Brain microvascular endothelial cell (primary cell): ENCODE measurements at regions not wholly inside any gene's neighbourhood (a gene's known extent, or its start where the extent isn't known, plus 50 kb on each side); places are given as distances from the start of the nearest gene placed in this dataset.

Experiments used
- DNase-seq: peaks from one replicate; pipeline ENCODE4 v3.0.0-alpha.2; 2020
- H3K27ac ChIP-seq: fragments of 250-450 bp; sonication (Bioruptor Pico); 2 replicates; pipeline ENCODE4 v1.5.1; 2020; ENCODE audit warnings: mild to moderate bottlenecking, moderate library complexity
- H3K27me3 ChIP-seq: fragments of 250-450 bp; sonication (Bioruptor Pico); replicated peaks from 2 replicates; pipeline ENCODE4 v1.5.1; 2020; ENCODE audit warnings: mild to moderate bottlenecking
- H3K36me3 ChIP-seq: fragments of 250-450 bp; sonication (Bioruptor Pico); replicated peaks from 2 replicates; pipeline ENCODE4 v1.5.1; 2020; ENCODE audit warnings: mild to moderate bottlenecking
- H3K4me3 ChIP-seq: 2 replicates; pipeline ENCODE4 v1.5.1; 2011; ENCODE audit warnings: low read depth, mild to moderate bottlenecking, control low read depth, low read length, moderate library complexity
- in situ Hi-C: cut with HindIII; loops from 2 replicates; pipeline ENCODE4 v1.10.0; 2017; ENCODE audit warnings: low sequenced_read_pairs, low pct_ligation_motif_present
- TF ChIP-seq, protein P1 (sequence below): IDR thresholded peaks from 2 replicates; pipeline ENCODE4 v1.5.1; 2011; ENCODE audit warnings: low read depth, mild to moderate bottlenecking, moderate library complexity, low read length, control low read depth, inconsistent platforms; ENCODE audit errors: missing control alignments

DNA sequence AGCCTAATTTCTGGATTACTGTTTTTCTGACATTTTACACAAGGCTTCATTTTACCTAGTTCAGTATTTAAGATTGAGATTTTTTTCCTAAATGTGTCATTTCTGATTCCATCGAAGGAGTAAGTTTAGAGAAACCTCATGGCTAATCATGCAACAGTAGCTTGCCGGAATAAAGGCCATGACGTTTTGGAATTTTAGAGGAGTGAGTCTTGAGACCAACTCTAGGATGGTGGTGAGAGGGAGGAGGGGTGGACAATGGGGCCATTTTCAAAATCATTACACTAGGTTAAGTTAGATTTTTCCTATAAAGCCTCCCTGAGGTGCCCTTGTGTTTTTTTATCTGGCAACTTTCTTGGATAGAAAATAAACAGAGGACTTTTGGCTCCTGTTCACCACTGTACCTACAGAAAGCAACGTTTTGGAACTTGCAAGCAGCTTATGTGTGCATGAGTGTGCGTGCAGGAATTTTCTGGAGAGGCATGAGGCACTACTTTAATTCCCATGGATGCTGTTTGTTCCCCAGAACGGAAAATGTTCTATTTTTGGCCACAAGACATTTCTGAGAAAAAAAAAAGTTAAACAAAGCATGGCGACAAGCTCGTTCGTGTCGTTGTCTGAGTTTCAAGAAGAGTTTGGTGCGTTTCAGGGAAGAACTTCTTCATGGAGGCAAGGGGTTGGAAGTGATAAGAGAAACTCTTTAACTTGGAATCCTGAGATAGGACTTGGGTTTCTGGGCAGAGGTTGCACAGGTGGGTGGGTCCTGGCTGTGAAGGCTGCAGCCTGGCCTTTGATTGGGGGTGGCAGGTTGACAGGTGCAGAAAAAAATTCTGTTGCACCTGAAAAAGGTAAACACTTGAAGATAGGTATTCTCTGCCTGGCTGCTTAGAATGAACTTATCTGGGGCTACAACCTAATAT, 178.1 kb downstream of the PTEN start:
- Histone ChIP-seq H3K36me3 (no peaks in the 10 kb centered on the region), H3K27ac (peak overlapping the region; percentile 0), H3K4me3 (no peak overlapping the region), H3K27me3 (no peaks in the 10 kb centered on the region)
- DNase-seq: no peak
- in situ Hi-C loops: no loop called here
- TF ChIP-seq, protein P1, sequence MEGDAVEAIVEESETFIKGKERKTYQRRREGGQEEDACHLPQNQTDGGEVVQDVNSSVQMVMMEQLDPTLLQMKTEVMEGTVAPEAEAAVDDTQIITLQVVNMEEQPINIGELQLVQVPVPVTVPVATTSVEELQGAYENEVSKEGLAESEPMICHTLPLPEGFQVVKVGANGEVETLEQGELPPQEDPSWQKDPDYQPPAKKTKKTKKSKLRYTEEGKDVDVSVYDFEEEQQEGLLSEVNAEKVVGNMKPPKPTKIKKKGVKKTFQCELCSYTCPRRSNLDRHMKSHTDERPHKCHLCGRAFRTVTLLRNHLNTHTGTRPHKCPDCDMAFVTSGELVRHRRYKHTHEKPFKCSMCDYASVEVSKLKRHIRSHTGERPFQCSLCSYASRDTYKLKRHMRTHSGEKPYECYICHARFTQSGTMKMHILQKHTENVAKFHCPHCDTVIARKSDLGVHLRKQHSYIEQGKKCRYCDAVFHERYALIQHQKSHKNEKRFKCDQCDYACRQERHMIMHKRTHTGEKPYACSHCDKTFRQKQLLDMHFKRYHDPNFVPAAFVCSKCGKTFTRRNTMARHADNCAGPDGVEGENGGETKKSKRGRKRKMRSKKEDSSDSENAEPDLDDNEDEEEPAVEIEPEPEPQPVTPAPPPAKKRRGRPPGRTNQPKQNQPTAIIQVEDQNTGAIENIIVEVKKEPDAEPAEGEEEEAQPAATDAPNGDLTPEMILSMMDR: no peak

DNA sequence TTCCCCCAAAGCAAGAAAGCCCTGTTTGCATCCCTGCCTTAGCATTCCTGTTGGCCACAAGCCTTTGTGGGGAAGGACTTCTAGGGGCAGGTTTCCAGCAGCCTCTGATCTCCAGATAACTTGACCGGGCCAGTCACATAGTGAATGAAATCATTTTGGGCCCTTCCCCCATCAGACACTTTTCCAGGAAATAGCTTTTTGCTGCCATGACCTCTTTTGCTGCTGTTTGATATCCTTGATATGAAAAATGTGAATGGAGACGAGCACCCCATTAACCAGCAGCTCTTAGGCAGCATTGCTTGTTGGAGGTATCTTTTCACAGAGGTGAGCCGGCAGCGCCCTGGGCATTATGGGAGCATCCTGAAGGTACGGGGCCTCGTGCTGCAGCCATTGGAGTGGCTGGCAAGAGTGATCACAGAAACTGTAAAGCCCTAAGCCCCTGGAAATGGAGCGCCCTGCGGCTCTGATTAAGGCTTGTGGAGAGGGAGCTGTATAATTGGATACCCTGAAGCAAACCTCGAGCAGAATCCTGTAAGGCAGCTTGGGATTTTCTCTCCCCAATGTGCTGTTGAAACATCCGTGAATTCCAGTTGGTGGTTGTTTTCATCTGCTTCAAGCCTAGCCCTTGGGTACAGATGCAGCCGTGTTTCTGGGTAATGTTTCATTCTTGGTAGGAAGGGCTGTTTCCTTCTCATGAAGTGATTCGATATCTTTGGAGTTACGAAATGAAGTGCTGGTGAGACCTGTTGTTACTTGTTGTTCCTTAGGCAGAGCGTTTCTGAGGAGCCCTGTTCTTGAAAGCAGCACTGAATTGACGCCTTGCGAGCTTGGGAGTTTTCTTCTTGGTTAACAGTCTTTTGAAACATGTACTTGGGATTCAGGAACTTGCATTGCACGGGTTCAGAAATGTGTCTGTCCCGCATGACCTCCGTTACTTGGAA, 179.0 kb downstream of the PTEN start:
- peak; percentile 23 for DNase-seq
- Histone ChIP-seq H3K27me3 (no peaks in the 10 kb centered on the region), H3K36me3 (no peaks in the 10 kb centered on the region), H3K27ac (peak overlapping the region; percentile 15), H3K4me3 (no peak overlapping the region)
- in situ Hi-C loops: no loop called here
- TF ChIP-seq, protein P1: no peak

DNA sequence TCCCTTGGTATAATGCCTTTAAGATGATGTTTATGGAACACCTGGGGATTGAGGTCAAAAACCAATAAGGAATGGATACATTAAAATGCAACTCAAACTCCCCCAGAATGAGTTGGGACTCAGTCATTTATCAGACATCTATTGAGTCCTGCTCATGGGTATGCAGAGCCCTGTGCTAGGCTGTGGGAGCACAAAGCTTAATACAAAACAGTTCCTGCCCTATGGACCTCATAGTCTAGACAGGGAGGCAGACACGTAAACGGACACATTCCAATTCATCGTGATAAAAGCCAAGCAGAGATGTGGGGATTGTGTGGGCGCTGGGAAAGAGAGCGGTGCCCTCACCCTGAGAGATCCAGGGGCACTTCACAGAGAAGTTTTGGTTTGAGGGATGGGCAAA, 181.7 kb downstream of the PTEN start:
- H3K36me3 ChIP-seq: no peaks in the 10 kb centered on the region
- no peaks in the 10 kb centered on the region for H3K27me3 ChIP-seq
- DNase-seq: peak; percentile 88
- TF ChIP-seq, protein P1: no peak
- no peak overlapping the region for H3K4me3 ChIP-seq
- H3K27ac ChIP-seq: peak overlapping the region; percentile 62
- in situ Hi-C loops: no loop called here

DNA sequence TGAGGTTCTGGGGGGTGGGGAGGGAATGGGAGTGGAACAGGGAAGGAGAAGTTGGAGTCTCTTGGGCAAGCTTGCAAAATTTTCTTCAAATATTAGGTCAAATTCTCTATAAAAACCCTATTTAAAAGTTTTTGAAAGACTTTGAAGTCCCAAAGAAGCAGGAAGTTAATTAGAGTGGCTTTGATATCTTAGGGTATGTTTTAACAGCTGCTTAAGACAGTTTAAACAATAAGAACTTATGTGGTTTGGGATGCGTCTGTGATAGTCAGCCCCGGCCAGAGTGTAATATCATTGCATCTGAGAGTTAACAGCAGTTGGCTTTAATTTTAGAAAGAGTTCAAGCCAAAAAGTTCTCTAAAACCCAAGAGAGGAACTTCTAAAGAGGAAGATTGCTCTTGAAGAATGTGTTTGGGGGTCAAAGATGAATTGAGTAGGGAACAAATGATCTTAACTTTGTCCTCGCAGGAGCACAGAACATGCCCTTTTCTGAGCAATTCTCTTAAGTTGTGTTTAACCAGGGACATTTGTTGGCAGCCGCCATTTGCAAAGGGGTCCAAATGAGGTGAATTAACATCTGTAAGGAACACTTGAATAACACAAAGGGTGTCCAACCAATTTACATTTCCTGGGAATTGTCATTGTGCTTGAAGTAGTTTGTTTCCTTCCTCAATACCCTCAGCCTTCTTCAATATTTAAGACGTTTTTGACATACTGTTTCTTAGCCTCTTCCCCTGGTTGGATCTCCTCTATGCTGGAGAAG, 182.4 kb downstream of the PTEN start:
- TF ChIP-seq, protein P1: no peak
- DNase-seq: no peak
- Histone ChIP-seq H3K36me3 (no peaks in the 10 kb centered on the region), H3K27ac (peak overlapping the region; percentile 62), H3K27me3 (no peaks in the 10 kb centered on the region), H3K4me3 (no peak overlapping the region)
- in situ Hi-C loops: no loop called here

DNA sequence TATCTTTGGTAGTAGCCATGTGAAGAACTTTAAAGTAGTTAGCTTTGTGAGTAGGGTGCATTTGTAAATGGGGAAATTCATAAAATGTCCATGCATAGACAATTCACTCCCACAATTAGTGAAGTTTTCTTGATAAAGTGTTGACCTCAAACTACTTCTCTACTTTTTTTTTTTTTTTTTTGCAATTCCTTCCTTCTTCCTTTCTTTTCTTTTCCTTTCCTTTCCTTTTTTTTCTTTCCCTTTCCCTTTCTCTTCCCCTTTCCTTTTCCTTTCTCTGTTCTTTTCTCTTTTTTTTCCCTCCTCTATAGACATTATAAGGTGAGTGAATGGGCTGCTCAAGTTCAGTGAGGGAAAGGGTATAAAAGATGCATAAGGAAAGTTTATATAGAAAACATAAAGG, 184.2 kb downstream of the PTEN start:
- no peak overlapping the region for H3K27ac ChIP-seq
- no peak overlapping the region for H3K4me3 ChIP-seq
- no peak for DNase-seq
- in situ Hi-C loops: no loop called here
- H3K27me3 ChIP-seq: no peaks in the 10 kb centered on the region
- no peaks in the 10 kb centered on the region for H3K36me3 ChIP-seq
- TF ChIP-seq, protein P1: no peak
